NT2/D1 (cell line): ENCODE measurements at regions not wholly inside any gene's neighbourhood (a gene's known extent, or its start where the extent isn't known, plus 50 kb on each side); places are given as distances from the start of the nearest gene placed in this dataset.

Experiments
- YY1 ChIP-seq: IDR thresholded peaks from 2 replicates; pipeline ENCODE4 v1.6.1; 2011; ENCODE audit not compliant: insufficient read length, insufficient read depth
- ZNF274 ChIP-seq: IDR thresholded peaks from 2 replicates; pipeline ENCODE4 v1.6.1; 2011; ENCODE audit warnings: mild to moderate bottlenecking, low read depth, low read length

GRCh38 chr5:15367489-15367888 is 132.5 kb upstream of the FBXL7 start:
- TF ChIP-seq ZNF274 (no peak), YY1 (no peak)
